Activated CD4-positive, alpha-beta T cell treated with anti-CD3 and anti-CD28 coated beads, Interleukin-2, Interleukin-4, amounts not matched to agents 100 ng/mL and 50 ng/mL, durations not matched to agents 16 hours and 8 hours (primary cell): ENCODE measurements at regions not wholly inside any gene's neighbourhood (a gene's known extent, or its start where the extent isn't known, plus 50 kb on each side); places are given as distances from the start of the nearest gene placed in this dataset.

Source experiments
- DNase-seq: peaks from one replicate; pipeline ENCODE4 v3.0.0-alpha.2; 2020; ENCODE audit warnings: low spot score

GRCh38 chr5:99724732-99725290, 796.0 kb upstream of the CHD1 start:
- no peak for DNase-seq

DNA sequence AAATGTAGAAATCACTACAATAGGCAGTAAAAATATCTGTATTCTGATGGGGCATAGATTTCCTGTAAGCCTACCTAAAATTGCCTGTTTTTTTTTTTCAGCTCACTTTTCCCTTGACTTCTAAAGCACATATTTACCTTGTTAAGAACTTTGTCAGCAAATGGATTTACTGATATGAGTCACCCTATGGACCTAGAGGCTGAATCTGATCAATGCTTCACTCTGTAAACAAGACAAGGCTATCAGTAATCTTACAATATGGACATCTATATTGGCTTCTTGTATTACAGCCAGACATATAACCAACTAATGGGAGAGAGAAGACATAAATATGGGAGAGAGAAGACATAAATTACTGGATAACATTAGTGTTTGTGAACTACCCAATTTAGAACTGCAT, 792.7 kb upstream of the CHD1 start:
- no peak for DNase-seq

- no peak for DNase-seq
Measured at GRCh38 chr5:99715921-99716320, 787.1 kb upstream of the CHD1 start.

GRCh38 chr5:99706160-99706559, 777.4 kb upstream of the CHD1 start:
- no peak for DNase-seq

DNA sequence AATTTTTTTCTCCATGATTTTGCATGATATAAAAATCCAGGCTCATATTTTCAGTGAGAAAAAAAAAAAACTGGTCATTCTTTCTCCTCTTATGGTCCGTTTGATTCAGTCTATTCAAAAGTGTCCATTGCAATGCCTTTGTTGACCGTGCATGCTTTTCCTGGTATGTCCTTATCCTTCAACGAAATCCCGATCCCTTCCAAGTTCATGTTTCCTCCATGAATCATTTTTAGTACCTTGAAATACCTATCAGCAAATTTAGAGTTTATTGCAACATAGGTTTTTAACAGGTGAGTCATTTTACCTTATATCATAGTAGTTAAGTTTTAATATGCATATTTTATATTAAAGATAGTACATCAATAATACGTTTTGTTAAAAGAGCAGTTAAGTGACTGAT, 773.8 kb upstream of the CHD1 start:
- DNase-seq: no peak

- DNase-seq: no peak
Measured at GRCh38 chr5:99694884-99695283, 766.1 kb upstream of the CHD1 start.

- DNase-seq: no peak
Measured at GRCh38 chr5:99686538-99686937, 757.7 kb upstream of the CHD1 start.

DNA sequence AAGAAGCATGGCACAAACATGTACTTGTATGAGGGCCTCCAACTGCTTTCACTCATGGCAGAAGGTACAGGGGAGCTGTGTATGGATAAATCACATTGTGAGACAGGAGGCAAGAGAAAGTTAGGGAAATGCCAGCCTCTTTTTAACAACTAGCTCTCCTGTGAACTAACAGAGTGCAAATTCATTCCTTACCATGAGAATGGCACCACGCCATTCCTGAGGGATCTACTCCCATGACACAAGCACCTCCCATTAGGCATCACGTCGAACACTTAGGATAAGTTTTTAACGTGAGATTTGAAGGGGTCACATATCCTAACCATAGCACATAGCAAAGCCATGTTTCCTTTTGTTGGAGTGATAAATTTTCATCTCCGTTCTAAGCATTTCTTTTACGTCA, 747.2 kb upstream of the CHD1 start:
- no peak for DNase-seq

DNA sequence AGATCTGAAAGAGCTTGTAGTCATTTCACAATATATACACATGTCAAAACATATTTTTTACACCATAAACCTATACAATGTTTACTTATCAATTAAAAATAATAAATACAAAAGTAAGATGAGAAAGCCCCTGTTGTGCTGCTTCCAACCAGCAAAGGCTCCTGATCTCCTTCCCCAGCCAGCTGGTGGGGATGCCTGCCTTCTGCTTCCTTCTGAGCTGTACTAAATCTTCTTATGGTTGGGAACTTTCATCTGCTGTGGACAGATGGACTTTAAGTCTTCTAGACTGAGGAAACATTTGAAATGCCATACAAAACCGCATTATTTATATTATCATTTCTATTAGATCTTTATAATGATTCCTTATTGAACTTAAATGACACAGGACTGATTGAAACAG, 745.3 kb upstream of the CHD1 start:
- no peak for DNase-seq

- no peak for DNase-seq
Measured at GRCh38 chr5:99664972-99665371, 736.2 kb upstream of the CHD1 start.

DNA sequence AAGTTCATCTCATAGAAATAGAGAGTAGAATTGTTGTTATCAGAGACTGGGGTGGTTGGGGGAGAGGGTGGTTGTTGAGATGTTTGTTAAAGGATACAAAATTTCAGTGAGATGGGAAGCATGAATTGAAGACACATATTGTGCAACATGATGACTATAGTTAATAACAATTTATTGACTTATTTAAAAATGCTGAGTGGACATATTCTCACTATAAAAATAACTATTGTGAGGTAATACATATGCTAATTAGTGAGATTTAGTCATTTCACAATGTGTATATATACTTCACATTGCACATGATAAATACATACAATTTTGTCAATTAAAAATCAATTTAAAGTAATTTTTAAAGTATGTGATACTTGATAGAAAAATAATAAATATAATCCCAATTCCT, 722.5 kb upstream of the CHD1 start:
- no peak for DNase-seq

- DNase-seq: no peak
Measured at GRCh38 chr5:99646011-99646647, 717.3 kb upstream of the CHD1 start.

DNA sequence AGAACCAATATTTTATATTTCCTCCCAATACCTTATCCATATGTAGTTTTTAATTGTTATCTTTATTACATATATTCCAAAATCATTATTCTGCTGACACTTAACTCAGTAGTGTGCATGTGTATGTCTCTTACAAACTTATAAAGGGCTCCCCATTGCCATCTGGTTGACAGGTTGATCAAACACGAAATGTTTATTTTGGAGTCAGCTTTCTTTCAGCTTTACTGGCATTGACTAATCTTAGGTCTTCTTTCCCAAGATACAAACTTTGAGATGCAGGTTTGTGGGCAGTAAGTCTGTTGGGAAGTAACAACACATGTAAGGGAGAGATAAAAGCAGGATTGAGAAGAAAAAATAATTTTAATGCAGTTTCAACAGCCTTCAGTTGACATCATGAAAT, 716.0 kb upstream of the CHD1 start:
- no peak for DNase-seq

GRCh38 chr5:99640646-99641045, 711.8 kb upstream of the CHD1 start:
- DNase-seq: no peak

DNA sequence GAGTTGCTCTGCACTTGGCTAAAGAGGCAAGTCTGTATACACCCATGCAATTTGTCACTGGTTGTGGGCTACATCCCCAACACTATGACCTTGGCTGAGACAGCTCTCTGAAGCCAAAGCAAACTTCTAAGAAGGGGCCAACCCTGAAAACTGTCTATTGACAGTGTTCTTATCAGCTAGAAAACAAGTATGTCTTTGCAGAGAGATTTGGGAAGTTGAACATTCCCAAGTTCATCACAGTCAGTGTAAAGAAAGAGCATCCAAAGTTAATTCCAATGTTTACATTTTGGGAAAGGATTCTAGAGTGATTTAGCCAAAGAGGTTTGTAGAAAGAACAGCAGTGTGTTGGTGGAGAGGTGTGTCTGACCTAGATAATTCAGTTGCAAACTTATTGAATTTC, 711.1 kb upstream of the CHD1 start:
- no peak for DNase-seq

- DNase-seq: no peak
Measured at GRCh38 chr5:99636663-99637062, 707.9 kb upstream of the CHD1 start.

DNA sequence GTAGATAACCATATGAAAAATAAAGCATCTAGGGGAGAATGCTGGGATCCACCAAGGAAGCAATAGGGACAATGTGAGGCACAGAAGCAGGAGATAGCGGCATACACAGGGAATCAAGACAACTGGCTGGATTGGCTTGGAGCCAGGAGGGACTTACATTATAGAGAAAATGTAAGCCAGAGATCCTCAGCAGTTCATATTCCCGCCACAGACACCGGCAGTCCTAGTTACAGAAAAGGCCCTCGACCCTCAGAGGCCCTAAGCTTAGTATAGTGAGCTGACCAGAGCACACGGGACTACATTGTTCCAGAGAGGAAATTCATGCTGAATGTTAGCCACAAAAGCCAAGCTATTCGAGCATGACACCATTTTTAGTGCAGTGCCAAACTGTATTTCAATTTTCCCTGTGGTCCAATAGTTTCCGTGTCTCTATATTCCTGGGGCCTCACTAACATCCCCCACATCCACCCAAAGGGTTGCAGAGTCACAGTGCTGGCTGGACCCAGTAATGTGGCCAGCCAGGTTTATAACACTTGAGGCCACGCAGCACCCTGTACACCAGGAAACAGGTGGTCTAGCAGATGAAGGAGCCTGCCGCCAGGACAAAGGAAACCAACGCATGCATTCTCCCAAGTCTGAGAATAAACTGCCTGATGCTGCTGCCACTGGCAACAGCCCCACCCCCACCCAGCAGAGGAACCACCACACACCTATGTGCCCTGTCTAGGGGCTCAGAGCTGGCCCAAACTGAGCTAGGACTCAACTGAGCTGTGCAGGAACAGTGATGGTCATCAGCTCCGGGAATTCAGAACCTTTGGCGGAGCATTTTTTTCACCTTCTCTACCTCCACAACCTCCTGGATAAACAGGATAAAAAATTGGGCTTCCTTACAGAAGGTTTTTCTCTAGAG, 693.2 kb upstream of the CHD1 start:
- DNase-seq: no peak

DNA sequence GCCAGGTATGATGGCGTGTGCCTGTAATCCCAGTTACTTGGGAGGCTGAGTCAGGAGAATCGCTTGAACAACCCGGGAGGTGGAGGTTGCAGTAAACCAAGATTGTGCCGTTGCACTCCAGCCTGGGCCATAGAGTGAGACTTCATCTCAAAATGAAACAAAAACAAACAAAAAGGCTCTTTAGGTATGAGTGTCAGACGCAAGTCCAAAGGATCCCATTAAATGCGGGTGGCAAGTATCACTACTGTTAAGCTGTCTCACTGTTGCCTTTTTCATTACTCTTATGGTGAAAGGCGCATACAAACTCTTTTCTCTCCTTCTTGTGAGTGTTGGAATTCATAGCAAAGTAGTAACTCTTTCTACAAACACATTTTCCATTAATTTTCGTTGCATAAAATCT, 688.5 kb upstream of the CHD1 start:
- no peak for DNase-seq

- no peak for DNase-seq
Measured at GRCh38 chr5:99614888-99615287, 686.1 kb upstream of the CHD1 start.

DNA sequence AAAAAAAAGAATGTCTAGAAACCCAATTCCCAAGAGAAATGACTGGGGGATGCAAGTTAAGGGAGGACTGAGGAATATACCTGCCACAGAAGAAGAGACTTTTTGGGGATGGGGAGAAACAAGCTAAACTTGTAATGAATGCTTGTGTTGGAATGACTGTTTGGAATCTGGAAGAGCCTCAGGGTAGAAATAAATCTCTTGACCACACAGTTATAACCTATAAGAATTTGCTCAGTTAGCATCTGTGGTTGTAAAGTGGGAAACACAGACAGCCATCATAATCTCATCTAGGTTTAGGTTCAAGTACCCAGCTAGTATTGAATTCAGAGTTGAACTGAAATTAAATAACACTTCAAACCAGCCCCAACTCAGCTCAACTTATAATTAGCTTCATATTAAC, 678.3 kb upstream of the CHD1 start:
- no peak for DNase-seq

- DNase-seq: no peak
Measured at GRCh38 chr5:99605904-99606303, 677.1 kb upstream of the CHD1 start.

GRCh38 chr5:99600952-99601351, 672.1 kb upstream of the CHD1 start:
- DNase-seq: no peak

- DNase-seq: no peak
Measured at GRCh38 chr5:99590806-99591205, 662.0 kb upstream of the CHD1 start.
